ENCODE measurements at regions not wholly inside any gene's neighbourhood (a gene's known extent, or its start where the extent isn't known, plus 50 kb on each side); places are given as distances from the start of the nearest gene placed in this dataset.

DNA sequence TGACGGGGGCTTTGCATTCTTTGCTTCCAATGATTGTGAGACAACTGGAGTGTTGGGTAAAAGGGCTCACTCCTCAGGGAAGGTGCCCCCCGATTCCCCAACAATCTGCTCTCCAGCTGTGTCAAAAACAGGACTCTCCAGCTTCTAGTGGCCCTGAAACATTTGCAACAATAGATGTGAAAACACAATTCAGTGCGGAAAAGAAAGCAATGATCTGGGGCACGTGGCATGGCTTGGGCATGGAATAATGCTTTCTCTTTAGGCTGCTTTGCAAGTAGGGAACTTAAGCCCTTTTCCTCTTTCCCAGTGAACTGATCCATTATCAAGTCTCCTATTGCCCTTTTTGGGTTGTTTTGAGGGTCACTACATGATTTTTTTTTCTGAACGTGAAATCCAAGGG is 239.9 kb downstream of the C4orf33 start (continued):
- TF ChIP-seq, protein P1, sequence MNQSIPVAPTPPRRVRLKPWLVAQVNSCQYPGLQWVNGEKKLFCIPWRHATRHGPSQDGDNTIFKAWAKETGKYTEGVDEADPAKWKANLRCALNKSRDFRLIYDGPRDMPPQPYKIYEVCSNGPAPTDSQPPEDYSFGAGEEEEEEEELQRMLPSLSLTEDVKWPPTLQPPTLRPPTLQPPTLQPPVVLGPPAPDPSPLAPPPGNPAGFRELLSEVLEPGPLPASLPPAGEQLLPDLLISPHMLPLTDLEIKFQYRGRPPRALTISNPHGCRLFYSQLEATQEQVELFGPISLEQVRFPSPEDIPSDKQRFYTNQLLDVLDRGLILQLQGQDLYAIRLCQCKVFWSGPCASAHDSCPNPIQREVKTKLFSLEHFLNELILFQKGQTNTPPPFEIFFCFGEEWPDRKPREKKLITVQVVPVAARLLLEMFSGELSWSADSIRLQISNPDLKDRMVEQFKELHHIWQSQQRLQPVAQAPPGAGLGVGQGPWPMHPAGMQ (IDR thresholded peaks at IDR 0.05; ENCODE audit: borderline replicate concordance) = no peak
- no peak for TF ChIP-seq PML (IDR thresholded peaks at IDR 0.05; ENCODE audit: low read length)
- no peak for TF ChIP-seq MXI1 (IDR thresholded peaks at IDR 0.05; ENCODE audit: low read depth, low read length)
- TF ChIP-seq ZNF622 (IDR thresholded peaks at IDR 0.05) = no peak
- no peak for TF ChIP-seq MEF2A (IDR thresholded peaks at IDR 0.05; ENCODE audit: insufficient read depth, low read depth, low read length)

DNA sequence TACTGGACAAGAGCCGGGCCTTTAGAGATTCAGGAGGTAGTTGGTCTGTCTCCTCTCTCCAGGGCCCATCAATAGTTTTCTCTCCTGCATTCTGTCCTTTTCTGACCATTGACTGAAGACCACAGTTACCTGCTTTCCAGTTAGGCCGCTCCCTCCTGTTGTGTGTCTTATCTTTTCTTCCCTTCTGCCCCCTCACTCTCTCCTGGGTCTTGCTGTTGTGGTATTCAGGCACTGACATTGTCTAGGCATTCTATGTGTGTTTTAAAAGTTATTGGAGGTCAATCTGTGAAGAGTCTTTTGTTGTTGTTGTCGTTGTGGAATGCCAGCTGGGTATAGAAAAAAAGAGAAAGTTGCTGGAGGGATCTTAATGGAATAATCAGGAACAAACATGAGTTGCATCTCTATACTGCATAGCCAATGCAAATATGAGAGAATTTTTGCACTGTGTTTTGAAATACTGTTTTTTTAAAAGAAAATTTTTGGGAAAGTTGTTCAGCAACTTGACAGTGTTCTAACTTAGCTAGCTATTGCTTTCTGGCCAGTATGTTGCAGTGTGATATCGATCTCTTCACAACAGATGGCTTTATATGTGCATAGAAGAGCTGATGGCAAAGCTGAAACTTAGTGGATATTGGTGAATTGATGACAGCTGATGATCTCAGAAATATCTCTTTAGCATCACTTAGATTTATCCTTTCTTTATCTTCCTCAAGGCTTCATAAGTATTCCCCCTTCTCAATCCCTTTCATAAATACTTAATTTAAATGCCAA is 240.7 kb downstream of the C4orf33 start:
- no peak for FAIRE-seq

More for the DNA sequence above, 240.7 kb downstream of the C4orf33 start:
- no peaks in the 10 kb centered on the region for H4K20me1 ChIP-seq (ENCODE audit: control insufficient read depth, insufficient read depth)
- no peak for ATAC-seq
- H3K27me3 ChIP-seq (replicated peaks in 1 of 2; ENCODE audit: control insufficient read depth in 2 of 2, insufficient read depth in 2 of 2, low read length in 1 of 2) = no peaks in the 10 kb centered on the region
- no TSS peak for BruUV-seq (replicated peaks)
- intact Hi-C loops (cut with micrococcal nuclease; ENCODE audit: unreplicated experiment) (no loop called here), in situ Hi-C loops (cut with MboI) (no loop called here)
- no peaks in the 10 kb centered on the region for H3K36me3 ChIP-seq (ENCODE audit: control insufficient read depth in 2 of 2, insufficient read depth in 2 of 2, low read length in 1 of 2)
- ChIA-PET POLR2A (no interaction called here), RAD21 (ENCODE audit: unreplicated experiment) (no interaction called here), CTCF (no interaction called here), SMC1A (ENCODE audit: uncharacterized antibody, unreplicated experiment) (no interaction called here)
- no peak overlapping the region for H3K27ac ChIP-seq (ENCODE audit: control insufficient read depth, insufficient read depth)
- no peak overlapping the region for H3K4me2 ChIP-seq (ENCODE audit: control insufficient read depth, insufficient read depth)
- TF ChIP-seq TCF7 (IDR thresholded peaks at IDR 0.05; ENCODE audit: borderline replicate concordance) = no peak
- TF ChIP-seq SIN3A (IDR thresholded peaks at IDR 0.05; ENCODE audit: low read depth, low read length) = no peak
- TF ChIP-seq, protein P2, sequence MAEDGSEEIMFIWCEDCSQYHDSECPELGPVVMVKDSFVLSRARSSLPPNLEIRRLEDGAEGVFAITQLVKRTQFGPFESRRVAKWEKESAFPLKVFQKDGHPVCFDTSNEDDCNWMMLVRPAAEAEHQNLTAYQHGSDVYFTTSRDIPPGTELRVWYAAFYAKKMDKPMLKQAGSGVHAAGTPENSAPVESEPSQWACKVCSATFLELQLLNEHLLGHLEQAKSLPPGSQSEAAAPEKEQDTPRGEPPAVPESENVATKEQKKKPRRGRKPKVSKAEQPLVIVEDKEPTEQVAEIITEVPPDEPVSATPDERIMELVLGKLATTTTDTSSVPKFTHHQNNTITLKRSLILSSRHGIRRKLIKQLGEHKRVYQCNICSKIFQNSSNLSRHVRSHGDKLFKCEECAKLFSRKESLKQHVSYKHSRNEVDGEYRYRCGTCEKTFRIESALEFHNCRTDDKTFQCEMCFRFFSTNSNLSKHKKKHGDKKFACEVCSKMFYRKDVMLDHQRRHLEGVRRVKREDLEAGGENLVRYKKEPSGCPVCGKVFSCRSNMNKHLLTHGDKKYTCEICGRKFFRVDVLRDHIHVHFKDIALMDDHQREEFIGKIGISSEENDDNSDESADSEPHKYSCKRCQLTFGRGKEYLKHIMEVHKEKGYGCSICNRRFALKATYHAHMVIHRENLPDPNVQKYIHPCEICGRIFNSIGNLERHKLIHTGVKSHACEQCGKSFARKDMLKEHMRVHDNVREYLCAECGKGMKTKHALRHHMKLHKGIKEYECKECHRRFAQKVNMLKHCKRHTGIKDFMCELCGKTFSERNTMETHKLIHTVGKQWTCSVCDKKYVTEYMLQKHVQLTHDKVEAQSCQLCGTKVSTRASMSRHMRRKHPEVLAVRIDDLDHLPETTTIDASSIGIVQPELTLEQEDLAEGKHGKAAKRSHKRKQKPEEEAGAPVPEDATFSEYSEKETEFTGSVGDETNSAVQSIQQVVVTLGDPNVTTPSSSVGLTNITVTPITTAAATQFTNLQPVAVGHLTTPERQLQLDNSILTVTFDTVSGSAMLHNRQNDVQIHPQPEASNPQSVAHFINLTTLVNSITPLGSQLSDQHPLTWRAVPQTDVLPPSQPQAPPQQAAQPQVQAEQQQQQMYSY (CRISPR knock-in tag; IDR thresholded peaks at IDR 0.05) = no peak
- TF ChIP-seq SREBF1 (IDR thresholded peaks at IDR 0.05; ENCODE audit: low read length) = no peak
- TF ChIP-seq, protein P3, sequence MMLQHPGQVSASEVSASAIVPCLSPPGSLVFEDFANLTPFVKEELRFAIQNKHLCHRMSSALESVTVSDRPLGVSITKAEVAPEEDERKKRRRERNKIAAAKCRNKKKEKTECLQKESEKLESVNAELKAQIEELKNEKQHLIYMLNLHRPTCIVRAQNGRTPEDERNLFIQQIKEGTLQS (IDR thresholded peaks at IDR 0.05; ENCODE audit: borderline replicate concordance, extremely low read depth, low read depth, low read length) = no peak
- no peak for TF ChIP-seq IKZF2 (IDR thresholded peaks at IDR 0.05)
- no peak for TF ChIP-seq EED (IDR thresholded peaks at IDR 0.05; ENCODE audit: low read depth)
- TF ChIP-seq CHD4 (IDR thresholded peaks at IDR 0.05) = no peak
- no peak for TF ChIP-seq NFYB (IDR thresholded peaks at IDR 0.05; ENCODE audit: insufficient read depth, low read depth, low read length)
- TF ChIP-seq FOXM1 (IDR thresholded peaks at IDR 0.05; ENCODE audit: low read depth, low read length) = no peak
- no peak for TF ChIP-seq SPI1 (IDR thresholded peaks at IDR 0.05; ENCODE audit: borderline replicate concordance, insufficient read depth, low read depth, low read length)
- TF ChIP-seq NFIC (IDR thresholded peaks at IDR 0.05; ENCODE audit: low read depth, low read length) = no peak
- no peak for TF ChIP-seq ATF7 (IDR thresholded peaks at IDR 0.05; ENCODE audit: low read depth)
- H3K9ac ChIP-seq (ENCODE audit: control insufficient read depth, insufficient read depth, low read length) = no peak overlapping the region
- no peak overlapping the region for H2AFZ ChIP-seq (ENCODE audit: control insufficient read depth, low read depth, low read length)
- no peak for DNase-seq (ENCODE audit: low read depth, low spot score)
- no peaks in the 10 kb centered on the region for H3K79me2 ChIP-seq (ENCODE audit: control insufficient read depth, insufficient read depth, low read length)
- no peaks in the 10 kb centered on the region for H3K9me3 ChIP-seq (replicated peaks; ENCODE audit: control insufficient read depth, insufficient read depth, low read length)
- no peak overlapping the region for H3K4me3 ChIP-seq
- 20% methylated on average over 4 of the region's 4 CpGs for WGBS (ENCODE audit: insufficient coverage, insufficient replicate concordance, low lambda C conversion rate, missing lambda C conversion rate)
- H3K4me1 ChIP-seq (ENCODE audit: control insufficient read depth, insufficient read depth, low read length) = no peaks in the 10 kb centered on the region

Data from GM12878 (cell line).